OCI-M1 (cell line): ENCODE measurements at regions not wholly inside any gene's neighbourhood (a gene's known extent, or its start where the extent isn't known, plus 50 kb on each side); places are given as distances from the start of the nearest gene placed in this dataset.

Experiments
- DNase-seq: peaks from one replicate; lab custom pipeline; 2025; lab: John Stamatoyannopoulos, UW

DNA sequence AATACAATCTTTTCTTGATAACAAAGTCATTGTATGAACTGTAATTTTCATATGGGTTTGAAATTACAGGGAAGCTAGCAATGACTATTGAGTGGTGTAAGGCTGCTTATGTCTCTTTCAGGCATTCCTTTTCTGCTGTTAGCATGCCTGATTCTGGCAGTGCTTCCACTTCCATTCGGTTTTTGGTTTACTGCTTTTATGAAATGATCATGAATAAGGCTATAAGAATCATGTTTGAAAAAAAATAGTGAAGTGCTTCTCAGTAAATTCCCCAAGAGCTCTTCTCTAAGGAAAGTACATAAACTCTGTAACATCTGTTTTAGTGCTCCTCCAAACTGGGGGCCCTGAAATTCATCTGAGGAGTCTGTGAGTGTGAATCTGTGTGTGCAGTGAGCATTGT, 434.0 kb upstream of the RGS6 start:
- no peak for DNase-seq

DNA sequence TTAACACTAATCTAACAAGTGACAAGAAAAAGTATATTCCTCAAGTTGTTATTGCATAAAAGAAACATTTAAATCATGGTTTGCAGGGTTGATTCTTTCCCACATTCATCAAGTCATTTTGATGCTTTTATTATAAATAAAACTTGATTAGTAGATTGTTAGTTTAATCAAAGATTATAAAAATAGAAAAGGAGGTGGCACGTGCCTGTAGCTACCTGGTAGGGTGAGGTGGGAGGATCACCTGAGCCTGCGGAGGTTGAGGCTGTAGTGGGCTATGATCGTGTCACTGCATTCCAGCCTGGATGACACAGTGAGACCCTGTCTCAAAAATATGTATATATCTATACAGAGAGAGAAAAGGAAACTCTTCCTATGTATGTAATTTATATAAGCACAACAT, 433.2 kb upstream of the RGS6 start:
- DNase-seq, result no peak

DNA sequence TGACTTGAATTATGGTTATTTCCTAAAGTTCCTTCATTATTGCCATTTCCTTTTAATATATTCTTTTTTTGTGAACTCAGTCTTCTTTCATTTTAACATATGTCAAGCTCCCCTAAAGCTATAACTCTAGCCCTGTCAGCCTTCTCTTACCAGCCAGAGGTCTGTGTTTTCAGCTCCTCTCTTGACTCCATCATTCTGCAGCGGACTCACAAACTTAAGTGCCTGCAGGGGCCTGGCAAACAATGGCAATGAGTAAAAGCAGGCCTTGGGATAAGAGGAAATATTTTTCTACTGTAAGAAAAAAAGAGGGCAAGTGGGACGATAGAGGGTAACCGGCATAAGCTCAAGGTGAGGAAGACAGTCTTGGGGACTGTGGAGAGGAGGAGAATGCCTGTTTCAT, 424.5 kb upstream of the RGS6 start:
- no peak for DNase-seq

DNA sequence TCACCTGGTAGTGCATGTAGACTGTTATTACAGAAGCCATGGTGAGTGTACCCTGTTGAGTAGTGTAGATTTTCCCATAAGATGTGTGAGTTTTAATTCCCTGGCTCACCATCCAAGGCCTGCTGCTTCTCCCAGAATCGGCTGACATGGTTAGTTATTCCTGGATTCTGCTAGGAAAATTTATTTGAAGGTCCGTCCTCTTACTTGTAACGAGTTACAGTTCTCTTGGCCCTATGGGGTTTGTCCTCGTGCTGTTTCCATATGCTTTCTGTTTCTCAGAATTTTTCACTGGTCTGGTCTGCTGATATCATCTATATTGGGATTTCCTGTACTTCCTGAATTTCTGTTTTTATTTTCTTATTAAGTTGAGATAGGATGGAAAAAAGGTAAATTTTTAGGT, 423.3 kb upstream of the RGS6 start:
- DNase-seq, result no peak

DNA sequence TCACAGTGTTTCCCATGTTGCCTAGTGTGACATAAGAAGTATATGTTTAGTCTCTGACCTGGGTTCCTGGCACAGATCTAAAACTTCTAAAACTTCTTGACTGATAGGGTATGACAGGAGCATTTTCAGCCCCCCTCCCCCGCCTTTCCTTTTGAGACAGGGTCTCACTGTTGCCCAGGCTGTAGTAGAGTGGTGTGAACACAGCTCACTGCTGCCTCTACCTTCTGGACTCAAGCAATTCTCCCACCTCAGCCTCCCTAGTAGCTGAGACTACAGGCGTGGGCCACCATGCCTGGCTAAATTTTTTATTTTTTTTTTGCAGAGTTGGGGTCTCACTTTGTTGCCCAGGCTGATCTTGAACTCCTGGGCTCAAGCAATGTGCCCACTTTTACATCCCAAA, 421.1 kb upstream of the RGS6 start:
- no peak for DNase-seq

DNA sequence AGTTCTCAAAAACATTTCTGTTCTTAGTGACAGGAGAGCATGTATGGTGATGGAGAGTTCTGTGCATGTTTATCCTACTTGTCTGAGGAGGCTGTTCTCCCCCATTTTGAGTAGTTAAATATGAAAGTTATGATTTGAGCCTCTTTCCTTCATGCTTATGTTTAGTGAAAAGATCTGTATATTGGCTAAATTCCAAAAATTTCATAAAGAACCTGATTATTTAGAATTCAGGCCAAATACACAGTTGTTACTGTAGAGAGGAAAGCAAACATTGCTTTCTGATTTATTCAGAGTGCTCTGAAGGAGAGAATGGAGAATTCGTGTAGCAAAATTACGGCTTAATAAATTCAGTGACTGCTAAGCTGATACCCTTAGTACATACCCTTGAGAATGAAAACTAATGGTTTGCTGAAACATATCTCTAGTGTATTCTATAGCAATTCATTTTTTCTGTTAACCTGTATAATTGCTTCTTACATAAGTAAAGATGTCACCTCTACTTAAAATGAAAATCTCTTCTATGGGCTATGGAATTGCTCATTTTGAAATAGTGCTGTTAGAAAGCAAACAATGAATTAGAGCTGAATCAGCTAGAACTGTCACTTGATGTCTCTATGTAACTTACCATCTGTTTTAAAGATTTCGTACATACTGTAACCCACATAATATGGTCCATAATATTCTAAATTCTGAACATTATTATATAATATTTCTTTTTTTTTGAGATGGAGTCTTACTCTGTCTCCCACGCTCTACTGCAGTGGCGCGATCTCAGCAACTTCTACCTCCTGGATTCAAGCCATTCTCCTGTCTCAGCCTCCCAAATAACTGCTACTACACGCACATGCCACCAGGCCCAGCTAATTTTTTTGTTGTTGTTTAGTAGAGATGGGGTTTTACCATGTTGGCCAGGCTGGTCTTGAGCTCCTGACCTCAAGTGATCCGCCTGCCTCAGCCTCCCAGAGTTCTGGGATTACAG, 417.0 kb upstream of the RGS6 start:
- no peak for DNase-seq

DNA sequence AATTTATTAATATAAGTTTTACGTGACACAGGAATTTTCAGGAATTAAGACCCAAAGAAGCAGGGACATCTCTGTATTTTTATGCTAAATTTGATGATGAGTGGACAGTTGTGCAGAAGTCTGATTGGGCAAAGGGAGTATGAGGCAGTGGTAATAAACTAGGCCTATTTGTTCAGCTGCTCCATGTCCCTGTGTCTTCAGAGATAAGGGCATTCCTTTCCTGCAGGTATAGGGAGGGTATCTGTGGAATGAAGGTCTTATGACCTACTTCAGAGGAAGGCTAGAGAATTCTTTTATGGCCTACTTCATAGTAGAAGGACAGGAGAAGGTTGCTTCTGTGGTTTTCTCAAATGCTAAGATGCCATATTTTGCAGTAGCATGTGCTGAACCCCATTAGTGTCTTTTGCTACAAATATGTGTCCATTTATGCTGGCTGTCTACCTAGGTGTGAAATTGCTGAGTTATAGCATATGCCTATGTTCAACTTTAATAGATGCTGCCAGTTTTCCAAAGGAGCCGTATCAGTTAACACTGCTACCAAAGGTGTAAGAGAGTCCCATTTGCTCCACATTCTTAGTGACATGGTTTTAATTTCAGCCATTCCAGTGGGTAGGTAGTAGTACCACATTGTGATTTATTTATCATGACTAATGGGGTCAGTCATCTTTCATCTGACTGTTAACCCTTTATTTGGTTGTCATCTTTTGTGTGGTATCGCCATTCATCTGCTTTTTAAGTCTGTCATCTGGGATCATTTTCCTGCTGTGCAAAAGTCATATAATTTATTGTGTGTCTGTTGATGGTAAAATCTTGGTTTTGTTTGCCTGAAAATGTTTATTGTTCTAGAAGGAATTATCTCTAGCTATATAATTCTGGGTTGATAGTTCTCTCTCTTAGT, 410.7 kb upstream of the RGS6 start:
- no peak for DNase-seq

DNA sequence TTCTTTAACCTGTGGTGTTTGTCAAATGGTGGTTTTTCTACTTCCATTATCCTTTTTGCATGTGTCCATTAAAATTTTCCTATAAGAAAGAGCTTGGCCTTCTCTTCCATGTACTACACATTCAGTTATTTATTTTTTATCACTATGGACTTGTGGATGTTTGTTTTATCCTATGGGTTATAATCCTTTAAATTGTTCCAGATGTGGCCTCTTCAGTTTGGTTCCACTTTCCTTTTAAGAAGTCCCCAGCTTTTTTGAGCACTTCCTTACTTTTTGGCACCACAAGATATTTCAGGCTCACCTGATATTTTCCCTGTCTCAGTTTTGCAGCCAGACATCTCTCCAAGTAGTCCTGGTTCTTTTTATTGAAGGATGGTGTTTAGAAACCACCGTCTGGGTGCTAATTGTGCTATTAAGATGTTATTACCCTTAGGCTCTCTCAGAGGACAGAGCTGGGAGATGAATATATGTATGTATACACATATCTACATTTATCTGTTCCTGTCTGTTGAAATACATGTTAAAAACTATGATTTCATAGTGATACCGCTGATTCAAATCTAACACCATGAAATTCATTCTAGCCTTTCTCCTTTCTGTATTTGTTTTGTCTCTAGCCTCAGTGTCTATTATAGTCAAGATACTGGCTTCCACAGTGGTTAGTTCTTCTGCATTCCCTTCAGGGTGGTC, 408.5 kb upstream of the RGS6 start:
- no peak for DNase-seq

DNA sequence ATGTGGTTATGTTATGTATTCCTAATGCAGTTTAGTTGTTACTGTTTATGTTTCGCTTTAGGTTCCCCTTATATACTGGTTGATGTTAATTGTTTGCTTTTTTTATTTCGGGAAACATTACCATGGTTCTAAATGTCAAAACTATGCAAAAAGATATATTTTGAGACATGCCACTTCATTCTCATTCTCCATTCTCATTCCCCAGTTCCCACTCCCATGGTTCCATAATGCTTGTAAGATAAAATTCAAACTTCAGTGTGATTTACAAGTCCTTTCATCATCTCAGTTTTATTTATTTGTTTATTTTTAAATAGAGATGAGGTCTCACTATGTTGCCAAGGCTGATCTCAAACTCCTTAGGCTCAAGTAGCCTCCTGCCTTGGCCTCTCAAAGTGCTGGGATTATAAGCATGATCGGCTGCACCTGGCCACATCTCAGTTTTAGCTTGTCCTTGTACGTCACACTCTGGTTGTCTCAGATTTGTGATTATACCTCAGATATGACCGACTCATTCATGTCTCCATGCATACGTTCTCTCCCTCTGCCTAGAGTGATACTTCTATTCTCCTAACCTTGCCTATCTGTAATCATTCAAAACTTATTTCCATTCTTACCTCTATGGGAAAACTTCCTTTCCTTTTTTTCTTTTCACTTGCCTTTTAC, 407.8 kb upstream of the RGS6 start:
- no peak for DNase-seq

DNA sequence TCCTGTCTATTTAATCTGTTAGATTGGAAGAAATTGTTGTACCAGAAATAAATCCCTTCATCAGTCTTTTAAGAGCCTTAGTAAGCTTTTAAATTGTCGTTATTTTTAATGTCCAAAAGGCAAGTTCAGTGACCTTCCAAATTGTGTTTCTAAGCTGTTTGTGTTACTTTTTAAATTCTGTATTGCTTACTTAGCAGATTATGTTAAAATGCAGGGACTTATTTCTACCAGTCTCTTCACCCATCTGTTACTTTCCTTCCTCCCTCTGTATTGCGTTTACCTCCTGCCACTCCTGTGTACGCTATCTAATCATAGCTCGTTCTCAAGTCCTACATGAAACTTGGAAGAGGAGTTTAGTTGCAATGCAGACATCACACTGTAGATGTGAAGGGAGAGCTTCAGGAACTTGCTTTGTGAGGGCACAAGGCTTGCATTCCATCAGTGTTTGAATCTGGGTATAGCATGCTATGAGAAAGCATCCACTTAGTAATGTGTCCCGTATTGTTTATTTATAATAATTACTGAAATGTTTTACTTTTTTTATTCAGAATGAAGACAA, 406.5 kb upstream of the RGS6 start:
- no peak for DNase-seq

DNA sequence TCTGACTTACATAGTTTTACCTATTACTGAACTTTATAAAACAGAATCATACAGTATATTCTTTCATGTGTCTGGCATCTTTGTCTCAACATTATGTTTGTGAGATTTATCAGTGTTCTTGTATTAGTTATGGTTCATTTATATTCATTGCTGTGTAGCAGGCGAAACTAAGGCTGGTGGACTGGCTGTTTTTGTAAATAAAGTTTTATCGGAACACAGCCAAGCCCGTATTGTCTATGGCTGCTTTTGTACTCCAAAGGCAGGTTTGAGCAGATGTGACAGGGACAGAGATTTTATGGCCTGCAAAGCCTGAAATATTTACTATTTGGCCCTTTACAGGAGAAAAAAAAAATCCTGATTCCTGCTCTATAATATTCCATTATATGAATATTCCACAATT, 405.8 kb upstream of the RGS6 start:
- no peak for DNase-seq

DNA sequence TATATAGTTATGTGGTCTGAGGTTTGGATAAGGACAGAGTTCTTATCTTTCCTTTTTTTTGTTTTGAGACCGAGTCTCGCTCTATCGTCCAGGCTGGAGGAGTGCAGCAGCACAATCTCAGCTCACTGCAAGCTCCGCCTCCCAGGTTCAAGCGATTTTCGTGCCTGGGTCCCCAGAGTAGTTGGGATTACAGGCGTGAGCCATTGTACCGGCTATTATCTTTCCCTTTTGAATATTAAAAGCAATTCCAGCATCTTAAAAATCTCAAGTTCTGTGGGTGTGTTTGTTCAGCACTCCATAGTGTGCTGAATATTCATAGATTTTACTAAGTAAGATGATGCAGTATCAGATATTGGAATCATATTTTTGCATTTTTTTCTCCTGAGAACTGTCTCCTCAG, 404.4 kb upstream of the RGS6 start:
- peak; percentile 14 for DNase-seq

DNA sequence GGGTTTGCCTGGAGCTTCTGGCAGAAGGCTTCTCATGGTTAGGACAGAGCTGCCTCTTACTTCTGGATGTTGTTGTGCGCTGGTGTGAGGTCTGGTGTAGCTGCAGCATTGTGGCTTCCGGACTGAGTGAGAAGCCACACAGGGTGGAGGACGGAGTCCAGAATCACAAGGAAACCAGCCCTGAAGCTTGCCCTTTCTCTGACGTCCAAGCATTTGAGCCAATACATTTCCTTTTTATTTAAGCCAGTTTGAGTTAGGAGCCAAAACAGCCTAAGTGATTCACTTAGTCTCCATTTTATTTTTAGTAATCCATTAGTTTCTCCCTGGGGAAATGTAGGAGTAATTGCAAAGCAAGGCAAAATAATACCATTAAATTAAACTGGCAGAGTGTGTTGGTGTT, 402.4 kb upstream of the RGS6 start:
- DNase-seq, result no peak

DNA sequence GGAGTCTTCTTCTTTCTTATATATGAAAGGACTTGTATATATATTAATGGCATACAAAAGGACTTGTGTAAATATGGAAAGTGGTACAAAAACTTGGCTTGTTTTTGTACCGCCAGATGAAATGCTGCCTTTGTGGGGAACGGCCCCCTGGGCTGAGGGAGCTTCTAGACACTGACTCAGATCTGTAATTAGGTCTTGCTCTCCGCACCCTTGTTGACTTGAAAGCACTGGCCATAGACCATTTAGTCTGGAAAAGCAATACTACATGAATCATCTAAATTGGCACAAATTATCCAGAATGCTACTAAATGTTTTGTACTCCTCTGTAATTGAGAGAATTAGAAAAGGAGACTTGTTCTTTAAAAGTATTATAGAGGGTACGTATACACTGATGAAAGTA, 399.9 kb upstream of the RGS6 start:
- DNase-seq, result no peak

DNA sequence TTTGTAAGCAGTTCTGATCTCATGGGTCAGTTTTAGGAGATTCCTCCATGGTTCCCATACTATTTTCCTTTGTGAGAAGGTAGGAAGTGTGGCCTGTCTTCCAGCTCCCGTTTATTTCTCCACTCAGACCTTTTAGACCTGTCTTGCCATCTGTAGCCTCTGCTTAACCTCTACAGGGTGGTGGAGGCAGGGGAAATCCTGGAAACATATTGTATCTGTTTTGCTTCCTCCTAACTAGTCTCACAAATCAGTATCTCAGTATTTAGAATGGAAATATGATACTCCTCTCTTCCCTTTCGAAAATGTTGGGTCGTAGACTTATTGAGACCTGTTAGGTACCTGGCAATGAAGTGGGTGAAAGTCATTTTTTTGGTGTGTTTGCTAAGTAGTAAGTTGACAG, 399.4 kb upstream of the RGS6 start:
- no peak for DNase-seq

DNA sequence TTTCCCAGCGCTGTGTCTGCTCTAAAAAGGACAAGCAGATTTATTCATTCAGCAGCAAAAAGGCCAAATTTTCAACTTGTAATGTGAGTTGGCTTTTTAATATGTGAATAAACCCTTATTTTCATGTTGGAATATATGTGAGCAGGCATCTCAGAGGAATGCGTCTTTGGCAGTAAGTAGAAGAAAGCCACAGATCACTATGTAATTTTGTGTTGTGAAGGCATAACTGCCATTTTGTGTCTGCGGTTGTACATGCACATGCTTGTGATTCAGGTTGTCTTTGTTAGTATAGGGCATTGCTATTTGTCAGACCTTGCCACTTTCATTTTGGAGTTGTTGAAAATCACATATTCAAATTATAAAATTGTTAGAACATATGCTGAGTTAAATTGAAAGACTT, 398.8 kb upstream of the RGS6 start:
- DNase-seq, result no peak

DNA sequence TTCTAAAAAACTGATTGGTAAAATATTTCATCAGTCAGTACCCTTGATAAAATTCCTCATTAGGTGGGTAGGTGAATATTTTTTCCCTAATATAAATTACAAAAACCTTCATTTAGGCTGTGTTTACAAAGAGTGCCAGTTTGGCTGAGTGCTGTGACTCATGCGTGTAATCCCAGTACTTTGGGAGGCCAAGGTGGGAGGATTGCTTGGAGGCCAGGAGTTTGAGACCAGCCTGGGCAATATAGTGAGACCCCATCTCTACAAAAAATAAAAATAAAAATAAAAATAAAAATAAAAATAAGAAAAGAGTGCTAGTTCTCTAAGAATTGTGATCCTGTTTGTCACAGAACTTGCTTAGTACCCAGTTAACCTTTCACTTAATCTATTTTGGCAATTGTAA, 398.4 kb upstream of the RGS6 start:
- no peak for DNase-seq

DNA sequence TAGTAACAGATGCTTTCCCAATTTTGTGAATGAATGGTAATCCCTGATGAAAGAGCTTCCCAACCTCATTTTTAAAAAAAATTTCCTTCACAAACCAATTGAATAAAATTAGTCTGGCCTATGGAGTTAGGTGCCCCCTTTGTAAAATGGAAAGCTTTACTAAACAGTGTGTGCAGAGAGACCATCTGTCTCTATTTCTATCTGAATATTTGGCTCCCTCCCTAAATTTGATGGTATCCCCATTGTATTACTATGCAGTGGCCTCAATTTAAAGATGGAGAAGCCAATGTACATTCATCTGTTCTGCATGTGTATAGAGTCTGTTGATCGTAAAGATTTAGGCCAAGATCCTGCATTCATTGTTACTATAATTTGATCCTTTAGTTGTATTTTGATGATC, 397.7 kb upstream of the RGS6 start:
- DNase-seq, result no peak

DNA sequence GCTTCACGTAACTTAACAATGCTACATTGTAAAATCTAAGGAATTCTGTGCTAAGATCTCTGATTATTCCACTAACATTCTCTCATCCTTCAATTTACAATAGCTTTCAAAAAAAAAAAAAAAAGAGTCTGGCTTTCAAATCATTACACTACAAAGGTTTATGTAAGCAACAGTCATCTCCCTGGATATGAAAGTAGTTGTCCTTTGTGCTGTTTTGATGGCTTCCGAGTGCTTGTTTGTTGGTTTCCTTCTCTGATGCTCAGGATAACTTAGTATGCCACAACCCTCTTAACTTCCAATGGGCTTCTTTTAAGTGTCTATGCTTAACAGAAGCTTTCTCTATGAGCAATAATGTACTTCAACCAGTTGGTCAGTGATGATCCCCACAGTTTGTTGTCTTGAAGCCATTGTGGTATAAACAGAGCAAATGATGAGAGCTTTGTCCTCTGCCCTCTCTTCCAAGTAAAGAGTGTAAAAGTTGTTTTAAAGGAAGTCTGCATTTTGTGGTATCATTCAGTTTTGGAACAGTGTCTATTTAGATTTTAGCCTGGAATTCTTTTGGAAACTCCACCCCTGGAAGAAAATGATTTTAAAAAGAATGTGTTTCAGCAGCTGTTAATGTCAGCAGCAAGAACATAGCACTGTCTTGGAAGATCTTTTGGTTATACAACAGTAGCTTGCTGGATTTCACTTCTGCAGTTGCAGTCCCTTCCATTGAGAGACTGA, 396.1 kb upstream of the RGS6 start:
- DNase-seq, result no peak

DNA sequence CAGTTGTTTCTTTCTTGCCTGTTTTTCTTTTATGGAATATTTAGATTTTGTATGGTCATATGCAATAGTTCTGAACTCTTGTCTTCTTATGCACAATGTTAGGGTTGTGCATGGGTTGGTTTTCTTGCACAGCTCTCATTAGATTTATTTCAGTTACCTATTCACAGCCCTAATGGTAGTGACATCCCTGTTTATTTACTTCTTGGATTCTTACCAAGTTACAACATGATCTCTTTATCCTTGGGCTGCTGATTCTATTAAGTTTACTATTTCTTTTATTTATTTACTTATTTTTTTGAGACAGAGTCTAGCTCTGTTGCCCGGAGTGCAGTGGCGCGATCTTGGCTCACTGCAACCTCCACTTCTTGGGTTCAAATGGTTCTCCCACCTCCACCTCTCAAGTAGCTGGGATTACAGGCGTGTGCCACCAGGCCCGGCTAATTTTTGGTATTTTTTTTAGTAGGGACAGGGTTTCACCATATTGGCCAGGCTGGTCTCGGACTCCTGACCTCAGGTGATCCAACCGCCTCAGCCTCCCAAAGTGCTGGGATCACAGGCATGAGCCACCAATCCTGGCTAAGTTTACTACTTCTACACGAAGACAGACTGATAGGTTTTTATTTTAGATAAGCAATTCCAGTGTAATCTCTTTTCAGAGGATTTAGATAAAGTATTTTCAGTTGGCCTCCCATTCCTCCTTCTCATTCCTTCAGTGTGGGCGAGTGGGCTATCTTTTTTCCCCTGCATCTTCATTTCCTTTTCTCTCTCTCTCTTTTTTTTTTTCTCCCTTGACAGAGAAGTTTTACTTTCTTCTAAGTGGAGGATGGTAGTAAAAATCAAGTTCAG, 395.1 kb upstream of the RGS6 start:
- DNase-seq, result no peak
